HG03095 (cell line): ENCODE measurements at regions not wholly inside any gene's neighbourhood (a gene's known extent, or its start where the extent isn't known, plus 50 kb on each side); places are given as distances from the start of the nearest gene placed in this dataset.

Experiments used
- ATAC-seq: cut with Tn5 transposase; IDR thresholded peaks from one replicate; pipeline ENCODE4 v1.9.1; 2021; ENCODE audit warnings: moderate library complexity; ENCODE audit not compliant: unreplicated experiment

DNA sequence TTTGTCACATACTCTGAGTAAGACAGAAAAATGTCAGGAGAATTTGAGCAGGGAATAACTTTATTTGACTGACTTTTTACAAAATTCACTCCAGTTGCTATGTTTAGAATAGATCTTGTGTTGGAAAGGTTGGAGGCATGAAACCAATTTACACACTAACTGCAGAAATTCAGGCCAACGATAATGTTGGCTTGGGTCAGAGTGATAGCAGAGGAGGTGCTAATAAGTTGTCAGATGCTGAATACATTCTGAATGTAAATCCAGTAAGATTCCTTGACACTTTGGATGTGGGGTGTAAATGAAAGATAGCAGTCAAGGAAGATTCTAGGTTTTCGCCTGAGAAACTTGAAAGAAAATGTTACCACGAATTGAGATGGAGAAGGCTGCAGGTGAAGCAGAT, 502.5 kb upstream of the GHITM start:
- ATAC-seq: no peak

DNA sequence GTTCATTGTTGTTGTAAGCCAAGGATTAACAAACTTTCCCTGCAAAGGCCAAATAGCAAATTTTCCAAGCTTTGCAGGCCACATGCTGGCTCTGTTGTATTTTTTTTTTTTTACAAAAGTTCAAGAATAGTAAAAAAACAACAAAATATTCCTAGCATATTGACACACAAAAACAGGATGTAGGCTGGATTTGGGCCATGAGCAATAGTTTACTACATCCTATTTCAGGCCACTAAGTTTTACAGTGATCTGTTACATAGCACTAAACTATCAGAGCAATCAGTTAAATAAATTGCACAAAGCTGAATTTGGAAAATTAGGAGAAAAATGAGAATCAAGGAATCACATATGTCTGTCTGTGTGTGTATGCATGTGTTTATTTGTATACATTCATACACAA, 491.8 kb upstream of the GHITM start:
- no peak for ATAC-seq

DNA sequence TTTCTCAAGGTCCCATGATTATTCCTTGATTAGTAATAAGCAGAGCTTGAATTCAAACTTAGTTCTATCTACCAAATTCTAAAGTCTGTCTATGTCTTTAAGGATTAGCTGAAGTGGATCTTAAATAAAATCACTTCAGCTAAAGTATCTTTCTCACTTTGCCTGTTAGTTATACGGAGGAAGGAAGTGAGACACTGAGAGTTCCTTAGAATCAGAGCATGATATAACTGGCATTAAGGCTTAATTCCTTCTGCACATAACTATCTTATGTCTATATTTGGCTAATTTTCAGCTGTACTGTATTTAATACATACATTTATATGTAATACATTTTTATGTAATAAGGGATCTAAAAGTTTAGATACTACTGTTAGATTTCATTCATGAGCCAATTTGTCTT, 491.1 kb upstream of the GHITM start:
- ATAC-seq: no peak

DNA sequence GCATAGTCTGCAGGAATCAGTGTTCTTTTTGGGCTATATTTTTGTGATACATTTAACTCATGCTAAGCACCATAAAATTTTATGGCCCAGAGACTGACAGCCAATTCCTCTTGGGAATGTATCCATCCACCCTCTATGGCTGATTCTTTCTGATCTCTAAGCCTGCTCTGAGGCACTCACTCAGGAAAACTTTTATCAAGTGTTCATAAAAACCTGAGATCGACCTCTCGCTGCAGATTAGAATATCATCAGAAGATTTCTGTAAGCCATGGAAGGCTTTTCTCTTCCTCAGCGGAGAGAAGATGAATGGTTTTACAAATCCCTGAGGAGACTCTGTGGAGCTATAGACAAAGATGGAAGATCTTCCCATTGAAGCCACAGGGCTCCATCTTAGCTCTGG, 489.8 kb upstream of the GHITM start:
- ATAC-seq: no peak

DNA sequence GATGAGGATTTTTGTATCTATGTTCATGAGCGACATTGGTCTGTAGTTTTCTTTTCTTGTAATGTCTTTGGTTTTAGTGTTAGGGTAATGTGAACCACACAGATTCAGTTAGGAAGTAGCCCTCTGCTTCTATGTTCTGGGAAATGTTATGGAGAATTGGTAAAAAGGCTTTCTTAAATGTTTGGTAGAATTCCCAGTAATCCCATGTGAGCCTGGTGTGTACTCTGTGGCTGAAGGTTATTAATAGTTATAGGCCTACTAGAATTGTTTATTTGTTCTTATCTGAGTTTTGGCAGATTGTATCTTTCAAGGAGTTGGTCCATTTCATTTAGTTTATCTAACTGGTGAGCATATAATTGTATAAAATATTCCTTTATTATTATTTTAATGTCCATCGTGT, 484.6 kb upstream of the GHITM start:
- no peak for ATAC-seq

DNA sequence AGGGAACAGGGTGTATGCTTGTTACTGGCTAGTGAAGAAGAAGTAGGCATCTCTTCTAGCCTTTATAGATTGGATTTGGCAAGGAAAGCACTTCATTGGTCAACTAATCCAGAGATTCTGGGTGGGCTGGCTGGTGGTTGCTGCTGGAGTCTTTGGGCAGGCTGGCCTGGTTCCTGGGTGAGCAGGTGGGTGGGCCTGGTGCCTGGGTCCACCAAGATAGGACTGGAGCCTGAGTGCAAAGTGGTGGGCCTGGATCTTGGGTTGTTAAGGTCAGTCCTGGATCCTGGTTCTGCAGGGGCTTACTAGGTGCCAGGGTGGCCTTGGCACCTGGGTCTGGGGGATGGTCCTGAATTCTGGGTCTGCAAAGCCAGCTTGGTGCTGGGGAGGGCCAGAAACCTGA, 482.4 kb upstream of the GHITM start:
- no peak for ATAC-seq

DNA sequence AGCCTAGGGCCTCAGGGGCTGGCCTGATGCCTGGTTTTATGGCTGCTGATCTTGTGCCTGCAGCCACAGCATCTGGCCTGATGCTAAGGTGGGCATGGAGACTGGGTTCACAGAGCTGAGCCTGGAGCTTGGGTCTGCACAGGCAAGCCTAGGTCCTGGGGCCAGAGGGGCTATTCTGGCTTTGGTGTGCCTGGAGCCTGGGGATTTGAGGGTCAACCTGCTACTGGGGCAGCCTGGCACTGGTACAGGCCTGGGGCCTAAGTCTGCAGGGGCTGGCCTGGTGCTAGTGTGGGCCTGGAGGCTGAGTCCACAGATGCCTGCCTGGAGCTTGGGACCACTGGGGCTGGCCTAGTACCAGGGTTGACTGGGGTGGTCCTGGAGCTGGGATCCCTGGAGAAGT, 481.8 kb upstream of the GHITM start:
- no peak for ATAC-seq

DNA sequence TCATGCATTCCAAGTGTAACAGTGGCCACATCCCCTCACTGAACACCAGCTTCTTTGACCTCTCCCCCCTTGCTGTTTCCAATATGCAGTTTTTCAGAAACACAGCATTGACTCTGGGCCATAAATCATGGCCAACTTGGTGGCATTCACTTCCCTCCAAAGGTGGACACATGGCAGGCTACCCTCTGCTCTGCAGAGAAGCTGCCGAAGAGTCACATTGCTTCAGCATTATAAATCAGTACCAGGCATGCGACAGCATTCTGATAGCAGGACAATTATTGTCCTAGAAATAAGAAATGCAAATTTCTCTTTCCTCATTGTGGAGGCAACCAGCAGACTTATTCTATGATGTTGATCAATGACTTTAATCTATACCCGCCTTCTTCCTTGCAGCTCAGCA, 475.4 kb upstream of the GHITM start:
- no peak for ATAC-seq

DNA sequence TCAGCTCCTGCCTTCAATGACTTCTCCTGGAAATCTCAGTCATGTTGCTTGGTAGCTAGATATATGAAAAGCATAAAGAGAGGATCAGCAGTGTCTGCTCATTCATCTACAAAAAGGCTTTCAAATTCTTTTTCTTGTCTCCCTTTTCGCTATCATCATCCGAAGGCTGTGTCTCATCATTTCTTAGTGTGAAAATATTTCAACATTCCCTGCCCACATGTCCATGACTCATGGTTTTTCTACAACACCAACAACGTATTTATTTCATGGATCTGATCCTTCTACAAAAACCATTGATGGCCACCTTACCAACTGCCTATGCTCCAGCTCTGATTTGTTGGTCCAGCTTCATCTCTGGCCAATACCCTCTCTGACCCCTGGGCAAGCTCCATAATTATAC, 472.5 kb upstream of the GHITM start:
- ATAC-seq: no peak

DNA sequence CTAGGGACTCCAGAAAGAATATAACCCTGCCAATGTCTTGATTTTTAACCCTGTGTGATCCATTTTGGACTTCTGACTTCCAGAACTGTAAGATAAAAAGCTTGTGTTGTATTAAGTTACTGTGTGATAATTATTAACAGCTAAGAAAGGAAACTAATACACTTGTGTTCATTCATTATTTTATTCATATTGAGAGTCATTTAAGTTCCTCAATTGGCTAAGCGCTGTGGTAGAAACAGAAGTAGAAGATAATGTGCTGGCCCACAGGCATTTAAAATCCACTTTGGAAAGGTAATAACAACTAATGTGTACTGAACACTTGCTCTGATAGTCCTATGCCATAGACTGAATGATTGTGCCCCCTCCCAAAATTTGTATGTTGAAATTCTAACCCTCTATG, 471.7 kb upstream of the GHITM start:
- no peak for ATAC-seq

DNA sequence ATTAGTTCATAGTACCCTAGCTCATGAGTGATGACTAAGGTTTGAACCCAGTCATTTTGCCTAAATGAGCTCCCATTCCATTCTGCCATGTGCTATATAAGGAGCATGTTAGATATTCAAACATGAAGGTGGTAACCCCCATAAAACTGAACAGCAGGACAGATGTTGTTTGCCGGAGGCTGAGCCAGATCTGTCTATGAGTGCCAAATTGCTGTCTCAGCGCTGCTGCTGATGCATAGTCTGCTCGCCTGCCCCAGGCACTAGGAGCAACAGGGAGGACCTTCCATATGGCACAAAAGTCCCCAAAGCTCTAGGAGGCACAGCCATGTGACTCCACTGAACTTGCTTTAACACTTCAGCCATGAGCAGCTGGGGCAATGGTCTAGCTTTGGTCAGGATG, 466.0 kb upstream of the GHITM start:
- ATAC-seq: no peak

DNA sequence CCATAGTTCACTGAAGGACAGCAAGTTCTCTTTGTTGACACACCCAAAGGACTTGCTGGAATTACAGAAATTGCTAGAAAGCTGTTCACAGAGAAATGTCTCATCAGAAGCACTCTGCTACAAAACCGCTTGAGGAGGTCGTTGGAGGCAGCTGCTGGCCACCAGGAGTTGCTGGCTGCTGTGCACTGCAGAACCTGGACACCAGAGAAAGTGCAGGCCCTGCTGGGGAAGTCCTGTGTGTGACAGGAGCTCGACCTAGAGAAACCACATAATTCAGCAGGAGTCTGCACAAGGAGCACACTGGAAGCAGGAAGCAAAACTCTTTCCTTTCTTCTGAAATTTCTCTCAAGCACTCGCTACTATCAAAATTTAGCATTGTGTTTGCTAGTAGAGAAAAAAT, 461.5 kb upstream of the GHITM start:
- no peak for ATAC-seq

DNA sequence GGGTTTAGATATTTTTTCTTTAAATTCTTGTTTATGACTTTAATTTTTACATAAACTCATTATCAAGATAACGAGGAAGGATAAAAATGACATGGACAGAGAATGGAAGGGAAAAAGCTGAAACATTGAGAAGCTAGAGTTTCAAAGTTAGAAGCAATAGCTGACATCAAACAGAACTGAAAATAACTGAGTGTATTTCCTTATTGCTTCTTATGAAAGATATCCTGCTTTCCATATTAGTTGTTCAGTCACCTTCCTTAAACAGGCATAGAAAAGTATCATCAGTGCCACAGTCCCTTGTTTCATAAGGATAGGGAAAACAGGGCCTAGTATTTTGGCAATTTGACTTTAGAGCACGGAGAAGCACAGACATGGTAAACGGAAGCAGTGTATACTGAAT, 460.5 kb upstream of the GHITM start:
- no peak for ATAC-seq

DNA sequence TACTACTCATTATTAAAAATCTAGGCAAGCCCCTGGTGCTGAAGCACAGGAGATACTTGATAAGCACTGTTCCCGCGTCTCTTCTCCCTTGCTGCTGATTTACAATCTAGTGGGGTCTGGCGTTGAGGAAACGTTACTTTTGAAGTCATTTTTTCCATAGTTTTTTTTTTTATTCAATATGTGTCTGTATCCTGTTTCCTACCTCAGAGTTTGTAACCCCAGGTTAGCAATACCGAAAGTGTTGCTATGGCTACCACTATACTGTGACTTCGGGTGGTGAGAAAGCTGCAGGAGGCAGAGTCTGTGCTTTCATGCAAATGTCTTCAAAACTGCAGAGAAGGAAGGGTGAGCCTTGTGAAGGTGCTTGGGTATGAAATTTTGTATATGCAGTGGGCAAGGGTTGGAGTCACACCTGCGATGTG, 458.8 kb upstream of the GHITM start:
- peak; percentile 97 for ATAC-seq

DNA sequence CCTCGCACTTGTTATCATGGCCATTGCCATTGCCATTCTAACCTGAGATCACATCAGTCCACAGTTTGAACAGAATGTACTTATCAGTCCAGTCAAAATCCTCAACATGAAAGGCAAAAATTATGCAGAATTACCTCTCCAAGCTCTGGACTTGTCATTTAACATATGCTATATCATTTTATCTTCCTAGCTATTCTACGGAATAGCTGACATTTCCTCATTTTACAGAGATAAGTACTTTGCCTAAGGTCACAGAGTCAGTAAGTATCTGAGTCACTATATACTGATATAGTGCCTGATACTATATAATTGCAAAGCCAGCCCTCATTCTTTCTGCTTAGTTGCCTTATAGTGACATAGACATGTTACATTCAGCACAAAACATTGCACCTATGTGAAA, 456.9 kb upstream of the GHITM start:
- ATAC-seq: no peak

DNA sequence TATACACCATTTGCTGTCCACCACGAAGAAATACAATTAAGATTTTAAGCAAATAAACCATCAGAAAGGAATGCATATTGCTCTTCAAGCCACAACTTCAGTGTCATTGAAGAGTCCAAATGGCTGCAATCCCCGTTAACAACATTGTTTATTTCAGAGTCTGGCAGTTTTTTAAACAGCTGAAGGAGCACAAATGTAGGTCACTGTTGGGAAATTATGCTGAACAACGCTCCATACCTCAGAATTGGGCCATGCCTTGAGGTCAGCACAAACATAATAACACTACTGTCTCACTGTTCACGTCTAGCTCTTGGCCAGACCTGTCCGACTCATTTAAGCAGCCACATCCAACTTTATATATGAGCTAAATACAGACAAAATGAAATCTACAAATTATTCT, 453.9 kb upstream of the GHITM start:
- ATAC-seq: no peak

DNA sequence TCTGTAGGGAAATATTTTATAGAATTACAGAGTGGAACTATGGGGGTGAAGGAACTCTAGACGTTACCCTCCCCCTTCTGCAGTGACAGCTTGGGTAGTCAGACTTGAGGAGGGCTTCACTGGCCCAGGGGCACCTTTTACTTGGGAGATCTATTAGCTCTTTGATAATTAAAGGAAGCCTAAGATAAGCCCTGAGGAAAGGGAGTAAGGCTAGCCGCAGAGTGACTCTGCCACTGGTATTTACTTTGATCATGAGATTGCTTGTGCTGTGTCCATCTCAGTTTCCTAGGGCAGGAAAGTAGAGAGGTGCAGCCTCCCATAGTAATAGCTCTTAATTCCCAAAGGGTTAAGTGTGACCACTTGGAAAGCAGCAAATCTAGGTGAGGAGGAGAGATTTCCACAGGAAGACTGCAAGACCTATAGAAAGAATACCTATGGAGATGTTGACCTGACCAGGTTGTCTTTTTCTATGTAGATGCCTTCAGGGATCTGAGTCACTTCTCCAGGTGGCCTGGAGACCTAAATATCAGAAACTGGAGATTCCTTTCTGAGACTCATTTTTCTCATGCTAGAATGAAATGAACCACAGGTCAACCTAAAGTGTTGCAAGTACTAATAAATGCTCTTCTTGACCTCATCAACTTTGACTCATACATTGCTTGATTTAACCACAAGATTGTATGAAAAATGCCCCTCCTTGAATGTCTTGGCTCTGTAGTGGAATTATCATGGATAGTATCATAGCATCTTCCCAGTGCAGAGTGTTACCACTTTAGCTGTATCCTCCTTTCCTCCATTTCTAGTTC, 447.3 kb upstream of the GHITM start:
- ATAC-seq: no peak

DNA sequence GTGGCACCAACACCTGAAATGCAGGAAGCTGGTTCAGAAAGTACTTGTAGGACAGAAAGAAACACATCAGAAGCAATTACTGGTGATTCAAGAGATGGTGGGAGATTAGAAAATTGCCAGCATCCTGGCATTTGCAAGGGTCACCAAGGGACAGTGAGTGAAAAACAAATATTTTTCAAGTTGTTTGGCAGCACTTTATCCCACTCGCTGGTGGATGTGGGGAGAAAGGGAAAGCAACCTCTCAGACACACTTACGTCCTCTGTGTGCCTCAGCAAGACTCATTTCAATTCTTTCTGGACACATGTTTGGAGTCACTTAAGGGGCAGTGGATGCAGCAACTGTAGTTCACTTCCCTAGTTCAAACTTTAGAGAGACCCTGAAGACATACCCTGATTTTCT, 440.4 kb upstream of the GHITM start:
- ATAC-seq: no peak

DNA sequence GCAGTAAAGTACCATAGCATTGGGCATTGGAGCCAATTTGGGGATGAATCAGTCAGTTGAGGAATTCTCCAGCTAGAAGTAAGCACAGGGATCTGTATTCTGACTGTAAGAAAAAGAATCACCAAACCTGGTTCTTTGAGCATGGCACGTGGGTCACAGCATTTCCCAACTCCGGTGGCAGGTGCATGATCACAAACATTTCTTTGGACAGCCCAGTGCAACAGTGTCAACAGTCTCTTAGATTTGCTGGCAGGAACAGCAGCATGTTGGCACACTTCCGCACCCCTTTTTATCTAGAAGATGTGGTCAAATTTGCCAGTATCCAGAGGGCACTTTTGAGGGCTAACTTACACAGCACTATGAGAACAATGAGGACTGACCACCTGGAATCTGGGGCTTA, 437.5 kb upstream of the GHITM start:
- ATAC-seq: no peak

DNA sequence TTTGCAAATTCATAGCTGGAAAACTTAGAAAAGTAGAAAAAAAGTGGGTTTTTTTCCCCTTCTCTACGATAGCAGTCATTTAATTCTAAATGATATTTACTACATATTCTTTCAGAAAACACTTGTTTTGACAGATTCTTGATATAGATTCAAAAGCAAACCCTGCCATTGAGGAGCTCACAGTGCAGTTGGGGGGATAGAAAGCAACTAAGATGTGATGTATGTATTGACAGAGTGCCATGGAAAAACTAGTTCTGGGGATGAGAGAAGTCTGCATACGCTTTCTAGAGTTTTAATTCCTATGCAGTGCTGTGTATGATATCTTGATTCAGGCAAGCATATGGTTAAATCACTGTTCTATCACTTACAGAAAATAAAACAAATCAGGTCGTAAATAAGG, 436.6 kb upstream of the GHITM start:
- ATAC-seq: no peak

DNA sequence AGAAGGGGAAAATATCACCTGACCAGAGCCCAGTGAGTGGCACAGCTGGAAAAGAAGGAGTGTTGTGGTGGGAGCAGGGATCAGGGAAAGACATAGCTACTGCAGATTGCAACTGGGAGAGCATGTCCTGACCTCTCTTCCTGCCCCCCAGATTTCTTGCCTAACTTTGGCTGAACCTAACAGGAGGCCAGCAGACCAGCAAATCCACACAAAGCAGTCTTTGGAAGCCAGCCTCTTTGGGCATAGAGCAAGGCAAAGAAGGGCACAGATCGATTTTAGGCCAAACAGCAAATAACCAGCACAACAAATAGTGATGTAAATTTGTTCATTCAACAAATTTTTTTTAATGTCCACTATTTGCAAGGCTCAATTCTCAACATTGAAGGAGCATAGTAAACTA, 433.2 kb upstream of the GHITM start:
- no peak for ATAC-seq

DNA sequence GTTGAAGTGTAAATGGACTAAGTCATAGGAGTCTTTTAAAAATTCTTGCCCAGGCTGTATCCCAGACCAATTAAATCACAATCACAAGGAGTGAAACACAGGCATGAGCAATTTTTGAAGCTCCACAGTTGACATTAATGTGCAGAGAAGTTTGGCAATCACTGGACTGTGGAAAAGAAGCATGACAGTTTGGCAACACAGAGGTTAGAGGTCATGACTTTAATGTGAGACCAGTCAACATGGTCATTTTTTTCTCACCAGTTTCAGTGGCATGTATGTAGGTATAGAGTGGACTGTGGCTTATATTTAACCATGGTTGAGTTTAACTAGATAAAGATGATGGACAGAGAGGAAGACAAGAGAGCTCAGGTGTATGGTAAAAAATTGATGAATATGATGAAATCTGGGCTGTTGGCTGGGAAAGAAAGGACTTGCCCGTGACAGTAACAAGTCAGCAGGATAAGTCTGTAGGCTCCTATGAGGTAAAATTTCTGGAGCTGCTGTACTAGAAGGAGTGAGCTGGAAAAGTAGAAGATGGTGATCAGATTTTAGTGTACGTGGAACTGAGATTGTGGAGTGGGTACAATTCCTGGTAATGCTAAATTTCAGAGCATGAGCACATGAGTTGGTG, 432.2 kb upstream of the GHITM start:
- ATAC-seq: no peak

DNA sequence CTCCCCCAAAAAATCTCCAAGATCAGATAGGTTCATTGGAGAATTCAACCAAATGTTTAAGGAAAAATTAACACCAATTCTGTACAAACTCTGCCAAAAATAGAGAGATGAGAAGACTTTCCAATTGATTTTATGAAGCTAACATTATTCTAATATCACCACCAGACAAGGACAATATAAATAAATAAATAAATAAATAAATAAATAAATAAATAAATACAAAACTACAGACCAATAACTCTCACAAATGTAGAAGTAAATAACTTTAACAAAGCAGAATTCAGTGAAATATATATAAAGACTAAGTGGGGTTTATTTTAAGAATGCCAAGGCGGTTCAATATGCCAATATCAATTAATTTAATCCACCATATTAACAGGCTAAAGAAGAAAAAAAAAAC, 425.9 kb upstream of the GHITM start:
- ATAC-seq: no peak
